H1 (cell line): ENCODE measurements at regions not wholly inside any gene's neighbourhood (a gene's known extent, or its start where the extent isn't known, plus 50 kb on each side); places are given as distances from the start of the nearest gene placed in this dataset.

Source experiments
- CTCF ChIA-PET: fragments of 300-600 bp; sonication (Branson Sonifier 250); formaldehyde crosslinking; loops from one replicate; lab custom pipeline; 2021; ENCODE audit not compliant: partially characterized antibody; lab: Charles Lee
- POLR2A ChIA-PET: fragments of 300-600 bp; sonication (Branson Sonifier 250); formaldehyde crosslinking; loops from one replicate; lab custom pipeline; 2021; ENCODE audit warnings: inconsistent platforms; ENCODE audit not compliant: partially characterized antibody; lab: Charles Lee
- DNase-seq, 2 experiments: peaks; one replicate each; pipeline versions ENCODE4 v3.0.0 to v3.0.0-alpha.2; 2010 to 2022; ENCODE audit warnings: low spot score in 2 of 2, low read depth in 1 of 2, mixed read lengths in 1 of 2
- FAIRE-seq: peaks from 2 replicates; lab custom pipeline; 2011; peaks lifted over from hg19 to GRCh38; lab: Jason Lieb, UNC
- H2AFZ ChIP-seq: 2 replicates; pipeline ENCODE4 v1.8.1; 2012; ENCODE audit warnings: low read length, inconsistent platforms
- H2AK5ac ChIP-seq: 2 replicates; pipeline ENCODE4 v1.6.1; 2013; ENCODE audit warnings: low read depth, low read length
- H2BK120ac ChIP-seq: replicated peaks from 2 replicates; pipeline ENCODE3; 2013; ENCODE audit warnings: low read depth, low read length, inconsistent platforms
- H2BK12ac ChIP-seq: 2 replicates; pipeline ENCODE4 v1.6.1; 2013; ENCODE audit warnings: low read depth, low read length
- H2BK15ac ChIP-seq: 2 replicates; pipeline ENCODE4 v1.6.1; 2013; ENCODE audit warnings: low read length
- H2BK20ac ChIP-seq: 2 replicates; pipeline ENCODE4 v1.6.1; 2013; ENCODE audit warnings: low read length
- H2BK5ac ChIP-seq: 2 replicates; pipeline ENCODE4 v1.6.1; 2013; ENCODE audit warnings: low read depth, low read length
- H3K14ac ChIP-seq: 2 replicates; pipeline ENCODE4 v1.6.1; 2013; ENCODE audit warnings: inconsistent platforms; ENCODE audit not compliant: insufficient read length
- H3K18ac ChIP-seq: 2 replicates; pipeline ENCODE4 v1.6.1; 2013; ENCODE audit warnings: low read length; ENCODE audit errors: extremely low read depth
- H3K23ac ChIP-seq: 2 replicates; pipeline ENCODE4 v1.6.1; 2013; ENCODE audit warnings: inconsistent platforms; ENCODE audit not compliant: insufficient read length
- H3K23me2 ChIP-seq: 2 replicates; pipeline ENCODE4 v1.6.1; 2013; ENCODE audit warnings: low read depth, low read length
- H3K27ac ChIP-seq: 2 replicates; pipeline ENCODE4 v1.6.1; 2011; ENCODE audit warnings: low read depth, low read length, inconsistent platforms
- H3K27me3 ChIP-seq, 4 experiments: replicated peaks in 1 of 4; 1 replicate in 1 of 4; 2 replicates in 3 of 4; pipeline versions ENCODE4 v1.6.1 to v1.8.1; 2011 to 2013; ENCODE audit warnings: low read length in 3 of 4, mild to moderate bottlenecking in 3 of 4, inconsistent platforms in 2 of 4, mixed read lengths in 2 of 4, moderate library complexity in 1 of 4; ENCODE audit not compliant: control insufficient read depth in 3 of 4, insufficient read depth in 3 of 4; ENCODE audit errors: extremely low read depth in 1 of 4
- H3K36me3 ChIP-seq, 4 experiments: 2 replicates each; pipeline versions ENCODE4 v1.6.1 to v1.8.1; 2011 to 2013; ENCODE audit warnings: mild to moderate bottlenecking in 4 of 4, low read length in 3 of 4, moderate library complexity in 2 of 4, control low read depth in 1 of 4, inconsistent platforms in 1 of 4; ENCODE audit not compliant: insufficient read depth in 4 of 4, control insufficient read depth in 2 of 4
- H3K4ac ChIP-seq: replicated peaks from 2 replicates; pipeline ENCODE3; 2013; ENCODE audit warnings: low read length, low read depth, mixed read lengths, inconsistent platforms; ENCODE audit not compliant: insufficient read length
- H3K4me1 ChIP-seq, 4 experiments: replicated peaks in 1 of 4; 1 replicate in 1 of 4; 2 replicates in 3 of 4; pipeline versions ENCODE4 v1.6.1 to v1.8.1; 2011 to 2013; ENCODE audit warnings: low read length in 3 of 4, inconsistent platforms in 2 of 4, mixed read lengths in 1 of 4; ENCODE audit not compliant: insufficient read depth in 4 of 4, control insufficient read depth in 3 of 4
- H3K4me2 ChIP-seq, 2 experiments: 2 replicates each; pipeline versions ENCODE4 v1.6.1 to v1.8.1; 2011 to 2013; ENCODE audit warnings: low read depth in 2 of 2, low read length in 2 of 2, control low read depth in 1 of 2, inconsistent platforms in 1 of 2, mild to moderate bottlenecking in 1 of 2; ENCODE audit not compliant: insufficient read depth in 1 of 2
- H3K4me3 ChIP-seq, 4 experiments: fragments of 200-600, 300-600 bp in 1 of 4; sonication (generic), shearing (Covaris generic), sonication (Bioruptor Twin) in 1 of 4; 2 replicates each; pipeline versions ENCODE4 v1.5.1 to v1.8.1; 2011 to 2016; ENCODE audit warnings: low read length in 4 of 4, low read depth in 3 of 4, control low read depth in 2 of 4, inconsistent platforms in 2 of 4, mild to moderate bottlenecking in 2 of 4, mixed read lengths in 1 of 4, moderate library complexity in 1 of 4; ENCODE audit not compliant: insufficient read depth in 2 of 4; ENCODE audit errors: extremely low read depth in 1 of 4
- H3K56ac ChIP-seq: replicated peaks from 2 replicates; pipeline ENCODE3; 2013; ENCODE audit warnings: low read depth, mild to moderate bottlenecking, mixed read lengths, low read length, inconsistent platforms; ENCODE audit not compliant: insufficient read length
- H3K79me1 ChIP-seq: 2 replicates; pipeline ENCODE4 v1.6.1; 2013; ENCODE audit warnings: low read depth, low read length, control low read depth
- H3K79me2 ChIP-seq, 2 experiments: 2 replicates each; pipeline versions ENCODE4 v1.6.1 to v1.8.1; 2012 to 2013; ENCODE audit warnings: low read length in 2 of 2, mild to moderate bottlenecking in 2 of 2, inconsistent platforms in 1 of 2; ENCODE audit not compliant: insufficient read depth in 2 of 2, control insufficient read depth in 1 of 2
- H3K9ac ChIP-seq, 4 experiments: replicated peaks in 1 of 4; 1 replicate in 1 of 4; 2 replicates in 3 of 4; pipeline versions ENCODE4 v1.6.1 to v1.8.1; 2011 to 2013; ENCODE audit warnings: low read depth in 3 of 4, low read length in 3 of 4, control low read depth in 2 of 4, mild to moderate bottlenecking in 2 of 4, moderate library complexity in 2 of 4, inconsistent platforms in 1 of 4; ENCODE audit errors: extremely low read depth in 1 of 4
- H3K9me3 ChIP-seq, 2 experiments: 2 replicates each; pipeline versions ENCODE4 v1.6.1 to v1.8.1; 2012 to 2013; ENCODE audit warnings: mild to moderate bottlenecking in 2 of 2, moderate library complexity in 2 of 2, control low read depth in 1 of 2, inconsistent platforms in 1 of 2, low read depth in 1 of 2, low read length in 1 of 2, mixed read lengths in 1 of 2; ENCODE audit not compliant: insufficient read depth in 2 of 2
- H4K20me1 ChIP-seq, 2 experiments: replicated peaks in 1 of 2; 2 replicates each; pipeline versions ENCODE3 to v1.8.1; 2011 to 2013; ENCODE audit warnings: inconsistent platforms in 2 of 2, low read length in 2 of 2, mild to moderate bottlenecking in 1 of 2; ENCODE audit not compliant: insufficient read depth in 2 of 2, control insufficient read depth in 1 of 2
- H4K5ac ChIP-seq: 2 replicates; pipeline ENCODE4 v1.6.1; 2013; ENCODE audit warnings: low read length, low read depth, mixed read lengths, inconsistent platforms; ENCODE audit not compliant: insufficient read length
- H4K8ac ChIP-seq: 2 replicates; pipeline ENCODE4 v1.8.0; 2013; ENCODE audit warnings: mild to moderate bottlenecking, moderate library complexity, low read length, inconsistent platforms; ENCODE audit not compliant: insufficient read depth; ENCODE audit errors: extremely low read depth
- H4K91ac ChIP-seq: replicated peaks from 2 replicates; pipeline ENCODE3; 2013; ENCODE audit warnings: low read length, mixed read lengths, inconsistent platforms; ENCODE audit not compliant: insufficient read length
- MAFK ChIP-seq: IDR thresholded peaks from 2 replicates; pipeline ENCODE4 v1.6.1; 2012; ENCODE audit warnings: low read depth, mild to moderate bottlenecking, improper control_type of control experiment, low read length
- POU5F1 ChIP-seq: IDR thresholded peaks from 2 replicates; pipeline ENCODE4 v1.6.1; 2011; ENCODE audit warnings: low read depth, mild to moderate bottlenecking, low read length, moderate library complexity
- RAD21 ChIP-seq, 2 experiments: IDR thresholded peaks in 1 of 2; conservative IDR thresholded peaks in 1 of 2; 2 replicates each; pipeline ENCODE4 v1.6.1; 2011; ENCODE audit warnings: low read depth in 2 of 2, low read length in 2 of 2, improper control_type of control experiment in 1 of 2, inconsistent platforms in 1 of 2, mild to moderate bottlenecking in 1 of 2, moderate library complexity in 1 of 2
- RNF2 ChIP-seq: fragments of 200-900, 300-1000 bp; sonication (generic); IDR thresholded peaks from 2 replicates; pipeline ENCODE4 v1.7.1; 2016; ENCODE audit warnings: borderline replicate concordance, low read depth, mild to moderate bottlenecking, antibody characterized with exemption, low read length; ENCODE audit not compliant: poor library complexity, severe bottlenecking; ENCODE audit errors: missing control alignments
- SRF ChIP-seq: IDR thresholded peaks from 2 replicates; pipeline ENCODE4 v1.6.1; 2011; ENCODE audit warnings: mild to moderate bottlenecking, low read depth, low read length, moderate library complexity
- WGBS, 2 experiments: shearing (Covaris generic) in 1 of 2; methylation state at CpG; one replicate each; pipeline versions ENCODE4 v1.1.6 to v1.1.7; 2013 to 2015; ENCODE audit warnings: low lambda C conversion rate in 2 of 2, mixed read lengths in 2 of 2, inconsistent platforms in 1 of 2, low coverage in 1 of 2, missing lambda C conversion rate in 1 of 2; ENCODE audit not compliant: insufficient replicate concordance in 2 of 2, insufficient coverage in 1 of 2, insufficient read length in 1 of 2; ENCODE audit errors: extremely low coverage in 1 of 2, missing lambda C conversion rate in 1 of 2; 5-methylcytosine and 5-hydroxymethylcytosine counted together

- Histone ChIP-seq H2BK20ac (no peak overlapping the region), H3K4me2 (no peak overlapping the region), H3K4me3 (no peak overlapping the region), H3K23ac (no peak overlapping the region), H2AK5ac (no peak overlapping the region), H3K9ac (no peak overlapping the region), H2BK15ac (no peak overlapping the region), H3K56ac (no peak overlapping the region), H3K79me1 (no peaks in the 10 kb centered on the region), H3K18ac (no peak overlapping the region), H4K5ac (no peak overlapping the region), H3K9me3 (no peaks in the 10 kb centered on the region), H3K14ac (no peak overlapping the region), H3K27me3 (peaks cover 0 to 2% (median 0%) of the 10 kb centered on the region in 4 experiments; a peak in 1 of 7 replicates), H3K79me2 (no peaks in the 10 kb centered on the region), H3K4me1 (peaks cover 0 to 3% (median 1%) of the 10 kb centered on the region in 4 experiments; a peak in 1 of 7 replicates), H4K20me1 (no peaks in the 10 kb centered on the region), H2BK5ac (no peak overlapping the region), H3K27ac (no peak overlapping the region), H2BK120ac (no peak overlapping the region), H2AFZ (no peak overlapping the region), H4K8ac (no peak overlapping the region), H3K23me2 (no peaks in the 10 kb centered on the region; the same call in 1 of the 2 replicates), H3K4ac (no peak overlapping the region)
- ChIA-PET CTCF (no interaction called here), POLR2A (no interaction called here)
- WGBS, 2 experiments, result 93% methylated on average over 3 of the region's 3 CpGs; no CpG with 5 or more reads in 1 of the 2 experiments
- no peak for TF ChIP-seq POU5F1
- no peak for TF ChIP-seq SRF
- no peak for TF ChIP-seq RNF2
- TF ChIP-seq MAFK, result no peak
- TF ChIP-seq RAD21 (IDR thresholded peaks at IDR 0.05 in 1 of 2, conservative IDR thresholded peaks at IDR 0.05 in 1 of 2; ENCODE audit: low read depth in 2 of 2, low read length in 2 of 2), result no peak
- TF ChIP-seq, all 59 proteins: peak for 0
- FAIRE-seq (no peak), DNase-seq (no peak)
- Histone ChIP-seq H4K91ac (no peak overlapping the region), H3K36me3 (no peaks in the 10 kb centered on the region), H2BK12ac (no peak overlapping the region)
Measured at GRCh38 chr4:125688841-125689240, 374.1 kb downstream of the FAT4 start.
